ENCODE measurements at regions not wholly inside any gene's neighbourhood (a gene's known extent, or its start where the extent isn't known, plus 50 kb on each side); places are given as distances from the start of the nearest gene placed in this dataset.
"Not testable (repeated sequence)": the region's sequence is repeated elsewhere in the genome, so short reads cannot be mapped to it uniquely, and the experiment has no call there.

DNA sequence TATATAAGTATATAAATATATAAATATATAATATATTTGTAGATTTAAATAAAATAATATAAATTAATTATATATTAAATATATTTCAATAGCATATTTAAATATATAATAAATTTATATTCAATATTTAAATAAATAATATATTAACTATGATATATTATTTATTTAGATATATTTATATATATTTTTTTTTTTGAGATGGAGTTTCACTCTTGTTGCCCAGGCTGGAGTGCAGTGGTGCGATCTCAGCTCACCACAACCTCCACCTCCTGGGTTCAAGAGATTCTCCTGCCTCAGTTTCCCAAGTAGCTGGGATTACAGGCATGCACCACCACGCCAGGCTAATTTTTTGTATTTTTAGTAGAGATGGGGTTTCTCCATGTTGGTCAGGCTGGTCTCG is 426.9 kb upstream of the LMCD1 start:
- not testable (repeated sequence) for H3K27me3 ChIP-seq (ENCODE audit: control insufficient read depth in 1 of 2, insufficient read depth in 1 of 2, low read length in 2 of 2); H4K8ac ChIP-seq (ENCODE audit: low read length); H2BK120ac ChIP-seq (ENCODE audit: low read depth, low read length); H3K27ac ChIP-seq (ENCODE audit: low read length, poor library complexity, severe bottlenecking); H3K18ac ChIP-seq (ENCODE audit: low read depth in 1 of 2, low read length in 2 of 2); H3K9me3 ChIP-seq (ENCODE audit: control insufficient read depth, low read length); DNase-seq; H3K4me1 ChIP-seq (ENCODE audit: control insufficient read depth, insufficient read depth, low read depth, low read length); H2AK5ac ChIP-seq (ENCODE audit: low read length, severe bottlenecking); H4K91ac ChIP-seq (ENCODE audit: low read length); H2BK12ac ChIP-seq (ENCODE audit: low read length in 2 of 2); H3K36me3 ChIP-seq (ENCODE audit: control insufficient read depth in 1 of 2, insufficient read depth in 2 of 2, low read depth in 1 of 2, low read length in 2 of 2); H2BK5ac ChIP-seq (ENCODE audit: low read depth, low read length, poor library complexity, severe bottlenecking); H3K23ac ChIP-seq (ENCODE audit: low read length in 2 of 2); H3K79me1 ChIP-seq (replicated peaks; ENCODE audit: low read length, poor library complexity, severe bottlenecking); H3K4me3 ChIP-seq (ENCODE audit: insufficient read depth in 1 of 2, low read depth in 1 of 2, low read length in 2 of 2); H3K9ac ChIP-seq (ENCODE audit: low read length); H3K4me2 ChIP-seq (ENCODE audit: low read length, poor library complexity, severe bottlenecking); H2AFZ ChIP-seq (ENCODE audit: low read depth, low read length); H2BK15ac ChIP-seq (ENCODE audit: low read depth, poor library complexity, severe bottlenecking); H3K14ac ChIP-seq (ENCODE audit: low read length in 2 of 2); H3K4ac ChIP-seq (ENCODE audit: low read depth in 1 of 2, low read length in 2 of 2)
- no CpG with 5 or more reads among the region's 3 CpGs for WGBS

DNA sequence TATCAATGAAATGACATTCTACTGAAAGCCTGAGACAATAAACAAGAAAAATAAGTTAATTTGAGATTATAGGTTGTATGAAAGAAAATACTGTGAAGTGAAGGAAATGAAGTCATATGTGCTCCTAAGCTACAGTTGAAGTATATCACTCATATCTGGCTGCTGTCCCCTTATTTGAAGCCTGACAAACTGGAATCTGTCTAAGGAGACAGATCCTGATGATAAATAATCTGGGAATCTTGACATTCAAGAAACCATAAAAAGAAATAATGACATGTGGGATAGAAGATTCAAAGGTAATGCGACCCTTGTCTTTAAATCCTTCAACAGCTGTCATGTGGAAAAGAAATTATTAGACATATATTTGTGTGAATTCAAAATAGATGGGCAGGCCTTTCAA is 424.5 kb upstream of the LMCD1 start:
- 100% methylated on average over 1 of the region's 1 CpG for WGBS
- no peak overlapping the region for H3K4me2 ChIP-seq (ENCODE audit: low read length, poor library complexity, severe bottlenecking)
- no peak overlapping the region for H2BK5ac ChIP-seq (ENCODE audit: low read depth, low read length, poor library complexity, severe bottlenecking)
- DNase-seq = no peak
- no peaks in the 10 kb centered on the region for H3K79me1 ChIP-seq (replicated peaks; ENCODE audit: low read length, poor library complexity, severe bottlenecking)
- H3K4me3 ChIP-seq (ENCODE audit: insufficient read depth in 1 of 2, low read depth in 1 of 2, low read length in 2 of 2) = no peak overlapping the region
- H4K91ac ChIP-seq (ENCODE audit: low read length) = no peak overlapping the region
- no peak overlapping the region for H3K14ac ChIP-seq (ENCODE audit: low read length in 2 of 2)
- H2AK5ac ChIP-seq (ENCODE audit: low read length, severe bottlenecking) = no peak overlapping the region
- no peak overlapping the region for H3K23ac ChIP-seq (ENCODE audit: low read length in 2 of 2)
- no peaks in the 10 kb centered on the region for H3K36me3 ChIP-seq (ENCODE audit: control insufficient read depth in 1 of 2, insufficient read depth in 2 of 2, low read depth in 1 of 2, low read length in 2 of 2)
- no peaks in the 10 kb centered on the region for H3K4me1 ChIP-seq (ENCODE audit: control insufficient read depth, insufficient read depth, low read depth, low read length)
- no peak overlapping the region for H2BK15ac ChIP-seq (ENCODE audit: low read depth, poor library complexity, severe bottlenecking)
- H3K27me3 ChIP-seq (ENCODE audit: control insufficient read depth in 1 of 2, insufficient read depth in 1 of 2, low read length in 2 of 2) = no peaks in the 10 kb centered on the region
- H3K27ac ChIP-seq (ENCODE audit: low read length, poor library complexity, severe bottlenecking) = no peak overlapping the region
- no peak overlapping the region for H2BK12ac ChIP-seq (ENCODE audit: low read length in 2 of 2)
- no peak overlapping the region for H3K18ac ChIP-seq (ENCODE audit: low read depth in 1 of 2, low read length in 2 of 2)
- no peak overlapping the region for H3K9ac ChIP-seq (ENCODE audit: low read length)
- no peak overlapping the region for H2BK120ac ChIP-seq (ENCODE audit: low read depth, low read length)
- peaks cover 2% of the 10 kb centered on the region for H3K9me3 ChIP-seq (ENCODE audit: control insufficient read depth, low read length)
- no peak overlapping the region for H3K4ac ChIP-seq (ENCODE audit: low read depth in 1 of 2, low read length in 2 of 2)
- H4K8ac ChIP-seq (ENCODE audit: low read length) = no peak overlapping the region
- no peak overlapping the region for H2AFZ ChIP-seq (ENCODE audit: low read depth, low read length)

DNA sequence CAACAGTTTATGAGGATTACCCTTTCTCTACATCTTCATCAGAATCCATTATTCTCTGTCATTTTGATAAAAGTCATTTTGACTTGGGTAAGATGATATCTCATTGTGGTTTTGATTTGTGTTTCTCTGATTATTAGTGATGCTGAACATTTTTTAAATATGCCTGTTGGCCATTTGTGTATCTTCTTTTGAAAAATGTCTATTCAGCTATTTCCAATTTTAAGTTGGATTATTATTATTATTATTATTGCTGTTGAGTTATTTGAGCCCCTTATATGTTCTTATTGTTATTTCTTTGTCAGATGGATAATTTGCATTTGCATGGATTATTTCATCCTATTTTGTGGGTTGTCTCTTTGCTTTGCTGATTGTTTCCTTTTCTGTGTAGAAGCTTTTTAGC is 421.2 kb upstream of the LMCD1 start:
- Histone ChIP-seq H3K4me3 (ENCODE audit: insufficient read depth in 1 of 2, low read depth in 1 of 2, low read length in 2 of 2) (no peak overlapping the region), H3K4me1 (ENCODE audit: control insufficient read depth, insufficient read depth, low read depth, low read length) (no peaks in the 10 kb centered on the region), H2AK5ac (ENCODE audit: low read length, severe bottlenecking) (no peak overlapping the region), H3K36me3 (ENCODE audit: control insufficient read depth in 1 of 2, insufficient read depth in 2 of 2, low read depth in 1 of 2, low read length in 2 of 2) (no peaks in the 10 kb centered on the region), H3K14ac (ENCODE audit: low read length in 2 of 2) (no peak overlapping the region), H3K23ac (ENCODE audit: low read length in 2 of 2) (no peak overlapping the region), H3K18ac (ENCODE audit: low read depth in 1 of 2, low read length in 2 of 2) (no peak overlapping the region), H2BK15ac (ENCODE audit: low read depth, poor library complexity, severe bottlenecking) (no peak overlapping the region), H4K8ac (ENCODE audit: low read length) (no peak overlapping the region), H3K9me3 (ENCODE audit: control insufficient read depth, low read length) (no peaks in the 10 kb centered on the region), H2BK120ac (ENCODE audit: low read depth, low read length) (no peak overlapping the region), H4K91ac (ENCODE audit: low read length) (no peak overlapping the region), H3K9ac (ENCODE audit: low read length) (no peak overlapping the region), H2BK5ac (ENCODE audit: low read depth, low read length, poor library complexity, severe bottlenecking) (no peak overlapping the region), H3K27me3 (ENCODE audit: control insufficient read depth in 1 of 2, insufficient read depth in 1 of 2, low read length in 2 of 2) (no peaks in the 10 kb centered on the region), H3K4me2 (ENCODE audit: low read length, poor library complexity, severe bottlenecking) (no peak overlapping the region), H3K27ac (ENCODE audit: low read length, poor library complexity, severe bottlenecking) (no peak overlapping the region), H2AFZ (ENCODE audit: low read depth, low read length) (no peak overlapping the region), H3K4ac (ENCODE audit: low read depth in 1 of 2, low read length in 2 of 2) (no peak overlapping the region), H2BK12ac (ENCODE audit: low read length in 2 of 2) (no peak overlapping the region), H3K79me1 (replicated peaks; ENCODE audit: low read length, poor library complexity, severe bottlenecking) (no peaks in the 10 kb centered on the region)
- no peak for DNase-seq

DNA sequence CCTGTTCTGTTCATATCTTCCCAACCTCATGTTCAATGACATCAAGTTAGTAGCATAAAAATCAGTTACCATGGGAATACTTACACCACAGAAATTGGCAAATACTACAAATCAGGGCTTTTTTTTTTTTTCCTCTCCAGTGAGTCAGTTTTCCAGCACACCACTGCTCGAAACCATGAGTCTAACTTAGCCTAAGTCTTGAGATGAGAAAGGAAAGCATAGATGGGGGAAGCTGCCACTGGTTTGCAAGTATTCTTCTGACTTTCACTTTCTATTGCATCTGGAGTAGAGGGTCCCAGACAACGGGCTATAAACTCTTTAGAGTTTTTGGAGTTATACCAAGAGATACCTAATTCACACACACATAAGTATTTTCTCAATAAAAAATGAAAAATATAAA is 416.1 kb upstream of the LMCD1 start:
- H3K36me3 ChIP-seq (ENCODE audit: control insufficient read depth in 1 of 2, insufficient read depth in 2 of 2, low read depth in 1 of 2, low read length in 2 of 2) = no peaks in the 10 kb centered on the region
- H3K27ac ChIP-seq (ENCODE audit: low read length, poor library complexity, severe bottlenecking) = no peak overlapping the region
- no CpG with 5 or more reads among the region's 2 CpGs for WGBS
- H3K4me1 ChIP-seq (ENCODE audit: control insufficient read depth, insufficient read depth, low read depth, low read length) = no peaks in the 10 kb centered on the region
- no peak overlapping the region for H2BK12ac ChIP-seq (ENCODE audit: low read length in 2 of 2)
- H4K91ac ChIP-seq (ENCODE audit: low read length) = no peak overlapping the region
- no peaks in the 10 kb centered on the region for H3K27me3 ChIP-seq (ENCODE audit: control insufficient read depth in 1 of 2, insufficient read depth in 1 of 2, low read length in 2 of 2)
- no peak overlapping the region for H3K23ac ChIP-seq (ENCODE audit: low read length in 2 of 2)
- H3K4ac ChIP-seq (ENCODE audit: low read depth in 1 of 2, low read length in 2 of 2) = no peak overlapping the region
- no peak overlapping the region for H3K4me2 ChIP-seq (ENCODE audit: low read length, poor library complexity, severe bottlenecking)
- H3K9ac ChIP-seq (ENCODE audit: low read length) = no peak overlapping the region
- H3K79me1 ChIP-seq (replicated peaks; ENCODE audit: low read length, poor library complexity, severe bottlenecking) = no peaks in the 10 kb centered on the region
- no peak overlapping the region for H2BK15ac ChIP-seq (ENCODE audit: low read depth, poor library complexity, severe bottlenecking)
- no peak overlapping the region for H2AFZ ChIP-seq (ENCODE audit: low read depth, low read length)
- DNase-seq = no peak
- no peaks in the 10 kb centered on the region for H3K9me3 ChIP-seq (ENCODE audit: control insufficient read depth, low read length)
- no peak overlapping the region for H3K14ac ChIP-seq (ENCODE audit: low read length in 2 of 2)
- H3K18ac ChIP-seq (ENCODE audit: low read depth in 1 of 2, low read length in 2 of 2) = no peak overlapping the region
- H4K8ac ChIP-seq (ENCODE audit: low read length) = no peak overlapping the region
- H3K4me3 ChIP-seq (ENCODE audit: insufficient read depth in 1 of 2, low read depth in 1 of 2, low read length in 2 of 2) = no peak overlapping the region
- no peak overlapping the region for H2BK5ac ChIP-seq (ENCODE audit: low read depth, low read length, poor library complexity, severe bottlenecking)
- no peak overlapping the region for H2AK5ac ChIP-seq (ENCODE audit: low read length, severe bottlenecking)
- no peak overlapping the region for H2BK120ac ChIP-seq (ENCODE audit: low read depth, low read length)

Data from mesenchymal stem cell (in vitro differentiated cells and primary cell).